H9 (cell line): ENCODE measurements at regions not wholly inside any gene's neighbourhood (a gene's known extent, or its start where the extent isn't known, plus 50 kb on each side); places are given as distances from the start of the nearest gene placed in this dataset.

ENCODE experiments used
- DNase-seq: peaks from one replicate; pipeline ENCODE4 v3.0.0-alpha.2; 2017
- H2AFZ ChIP-seq: one replicate; pipeline ENCODE4 v1.6.1; 2013; ENCODE audit warnings: mild to moderate bottlenecking, low read length, control low read depth, moderate library complexity
- H2AK5ac ChIP-seq: 2 replicates; pipeline ENCODE4 v1.6.1; 2013; ENCODE audit warnings: low read length, control low read depth, mixed read lengths; ENCODE audit not compliant: insufficient read length
- H2BK120ac ChIP-seq: one replicate; pipeline ENCODE4 v1.6.1; 2013; ENCODE audit warnings: low read depth, mild to moderate bottlenecking, low read length, control low read depth, inconsistent platforms; ENCODE audit not compliant: poor library complexity, severe bottlenecking
- H2BK12ac ChIP-seq: 2 replicates; pipeline ENCODE4 v1.6.1; 2013; ENCODE audit warnings: low read length, control low read depth, mixed read lengths, low read depth; ENCODE audit not compliant: insufficient read length
- H2BK15ac ChIP-seq: 2 replicates; pipeline ENCODE4 v1.6.1; 2013; ENCODE audit warnings: low read depth, low read length, control low read depth
- H2BK20ac ChIP-seq: one replicate; pipeline ENCODE4 v1.6.1; 2013; ENCODE audit warnings: low read depth, mild to moderate bottlenecking, low read length, control low read depth, inconsistent platforms; ENCODE audit not compliant: poor library complexity, severe bottlenecking
- H2BK5ac ChIP-seq: 2 replicates; pipeline ENCODE4 v1.6.1; 2013; ENCODE audit warnings: low read length, control low read depth, mixed read lengths; ENCODE audit not compliant: insufficient read length
- H3K14ac ChIP-seq: 2 replicates; pipeline ENCODE4 v1.6.1; 2013; ENCODE audit warnings: low read length, control low read depth; ENCODE audit not compliant: insufficient read depth
- H3K18ac ChIP-seq: 2 replicates; pipeline ENCODE4 v1.6.1; 2013; ENCODE audit warnings: low read depth, mild to moderate bottlenecking, mixed read lengths, low read length, control low read depth; ENCODE audit not compliant: insufficient read length
- H3K23ac ChIP-seq: 2 replicates; pipeline ENCODE4 v1.6.1; 2013; ENCODE audit warnings: low read length, control low read depth, mixed read lengths, low read depth; ENCODE audit not compliant: insufficient read length
- H3K23me2 ChIP-seq: 2 replicates; pipeline ENCODE4 v1.6.1; 2013; ENCODE audit warnings: low read depth, mild to moderate bottlenecking, mixed read lengths, low read length, control low read depth; ENCODE audit not compliant: insufficient read length, poor library complexity, severe bottlenecking
- H3K27ac ChIP-seq: 2 replicates; pipeline ENCODE4 v1.5.1; 2013; ENCODE audit warnings: low read length, control low read depth, mixed read lengths, low read depth; ENCODE audit not compliant: insufficient read length
- H3K27me3 ChIP-seq: 2 replicates; pipeline ENCODE4 v1.6.1; 2013; ENCODE audit warnings: low read length, control low read depth, inconsistent platforms; ENCODE audit not compliant: insufficient read depth
- H3K4ac ChIP-seq: 2 replicates; pipeline ENCODE4 v1.6.1; 2013; ENCODE audit warnings: low read depth, mild to moderate bottlenecking, control low read depth, inconsistent platforms, low read length, moderate library complexity
- H3K4me1 ChIP-seq: 2 replicates; pipeline ENCODE4 v1.6.1; 2013; ENCODE audit warnings: low read length, control low read depth, inconsistent platforms; ENCODE audit not compliant: insufficient read depth
- H3K4me2 ChIP-seq: 2 replicates; pipeline ENCODE4 v1.6.1; 2013; ENCODE audit warnings: low read length, control low read depth, mixed read lengths; ENCODE audit not compliant: insufficient read length, insufficient read depth
- H3K56ac ChIP-seq: 2 replicates; pipeline ENCODE4 v1.6.1; 2013; ENCODE audit warnings: low read depth, mild to moderate bottlenecking, mixed read lengths, low read length, control low read depth; ENCODE audit not compliant: insufficient read length
- H3K79me1 ChIP-seq: 2 replicates; pipeline ENCODE4 v1.6.1; 2013; ENCODE audit warnings: low read depth, mild to moderate bottlenecking, moderate library complexity, low read length, control low read depth, inconsistent platforms; ENCODE audit not compliant: insufficient read depth, poor library complexity, severe bottlenecking
- H3K79me2 ChIP-seq: 2 replicates; pipeline ENCODE4 v1.6.1; 2013; ENCODE audit warnings: low read length, control low read depth, inconsistent platforms; ENCODE audit not compliant: insufficient read depth
- H3K9ac ChIP-seq: 2 replicates; pipeline ENCODE4 v1.6.1; 2013; ENCODE audit warnings: low read length, control low read depth, mixed read lengths; ENCODE audit not compliant: insufficient read length; ENCODE audit errors: extremely low read depth
- H3K9me3 ChIP-seq: one replicate; pipeline ENCODE4 v1.6.1; 2013; ENCODE audit warnings: low read depth, low read length, inconsistent platforms; ENCODE audit not compliant: control insufficient read depth
- H3T11ph ChIP-seq: one replicate; pipeline ENCODE4 v1.6.1; 2013; ENCODE audit warnings: mild to moderate bottlenecking, low read length, control low read depth, inconsistent platforms
- H4K20me1 ChIP-seq: one replicate; pipeline ENCODE4 v1.6.1; 2013; ENCODE audit not compliant: control insufficient read depth, insufficient read length, insufficient read depth
- H4K5ac ChIP-seq: 2 replicates; pipeline ENCODE4 v1.6.1; 2013; ENCODE audit warnings: low read depth, mild to moderate bottlenecking, mixed read lengths, low read length, control low read depth; ENCODE audit not compliant: insufficient read length
- H4K8ac ChIP-seq: replicated peaks from 2 replicates; pipeline ENCODE4 v1.6.1; 2013; ENCODE audit warnings: low read length, control low read depth, mixed read lengths, low read depth; ENCODE audit not compliant: insufficient read length
- H4K91ac ChIP-seq: 2 replicates; pipeline ENCODE4 v1.6.1; 2013; ENCODE audit warnings: low read depth, mild to moderate bottlenecking, moderate library complexity, mixed read lengths, low read length, control low read depth; ENCODE audit not compliant: insufficient read length
- H3K27ac Mint-ChIP-seq, 3 experiments: 2 replicates in 2 of 3; 3 replicates in 1 of 3; pipeline ENCODE4 v1.8.0; 2020 to 2021; ENCODE audit warnings: mixed read lengths in 3 of 3, mild to moderate bottlenecking in 1 of 3, moderate library complexity in 1 of 3
- H3K27me3 Mint-ChIP-seq: 2 replicates; pipeline ENCODE4 v1.8.0; 2021; ENCODE audit warnings: low read depth, mild to moderate bottlenecking, moderate library complexity, mixed read lengths
- H3K36me3 Mint-ChIP-seq, 3 experiments: 2 replicates in 2 of 3; 3 replicates in 1 of 3; pipeline ENCODE4 v1.8.0; 2020 to 2021; ENCODE audit warnings: low read depth in 3 of 3, mixed read lengths in 3 of 3; ENCODE audit not compliant: insufficient read depth in 1 of 3
- H3K4me1 Mint-ChIP-seq, 2 experiments: 2 replicates each; pipeline ENCODE4 v1.8.0; 2020; ENCODE audit warnings: mixed read lengths in 2 of 2
- H3K4me3 Mint-ChIP-seq, 2 experiments: 2 replicates in 1 of 2; 3 replicates in 1 of 2; pipeline ENCODE4 v1.8.0; 2020 to 2021; ENCODE audit warnings: mild to moderate bottlenecking in 2 of 2, mixed read lengths in 2 of 2, moderate library complexity in 1 of 2
- H3K9me3 Mint-ChIP-seq, 2 experiments: 2 replicates in 1 of 2; 3 replicates in 1 of 2; pipeline ENCODE4 v1.8.0; 2020; ENCODE audit warnings: mild to moderate bottlenecking in 2 of 2, mixed read lengths in 2 of 2, moderate library complexity in 1 of 2
- WGBS: extraction: QIAGEN DNeasy Blood & Tissue Kit; methylation state at CpG from one replicate; pipeline ENCODE4 v1.1.7; 2013; ENCODE audit warnings: missing lambda C conversion rate, low lambda C conversion rate, mixed read lengths; ENCODE audit not compliant: insufficient read length; ENCODE audit errors: extremely low coverage; 5-methylcytosine and 5-hydroxymethylcytosine counted together
- TF ChIP-seq, protein P1 (sequence below): fragments of 200-600 bp; sonication (generic); conservative IDR thresholded peaks from 3 replicates; pipeline ENCODE4 v1.8.0; 2021; ENCODE audit warnings: antibody characterized with exemption, mild to moderate bottlenecking

DNA sequence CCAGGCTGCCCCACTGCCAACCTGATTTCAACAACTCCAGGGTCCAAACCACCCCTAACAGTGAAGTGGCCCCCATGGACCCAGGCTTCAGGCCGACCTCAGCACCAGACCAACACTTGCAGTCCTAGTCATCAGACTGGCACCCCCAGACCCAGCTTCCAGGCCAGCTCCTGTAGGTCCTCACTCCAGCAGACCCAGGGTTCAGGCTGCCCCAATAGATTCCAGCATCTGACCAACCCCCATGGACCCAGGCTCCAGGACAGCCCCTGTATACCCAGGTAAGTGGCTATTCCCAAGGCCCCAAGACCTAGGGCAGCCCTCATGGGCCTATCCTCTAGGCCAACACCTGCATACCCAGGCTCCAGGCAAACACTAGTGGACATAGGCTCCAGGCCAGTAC lies 193.8 kb upstream of the OBI1 start:
- no peak overlapping the region for H4K5ac ChIP-seq
- no peak overlapping the region for H3K14ac ChIP-seq
- H4K91ac ChIP-seq: no peak overlapping the region
- H3T11ph ChIP-seq: no peak overlapping the region
- H3K27ac ChIP-seq: no peak overlapping the region
- Mint-ChIP-seq H3K36me3 (peaks cover 0 to 2% (median 0%) of the 10 kb centered on the region in 3 experiments; a peak in 2 of 7 replicates), H3K27ac (no peak overlapping the region), H3K4me1 (no peaks in the 10 kb centered on the region), H3K4me3 (no peak overlapping the region), H3K27me3 (no peaks in the 10 kb centered on the region), H3K9me3 (peaks cover 3 to 4% of the 10 kb centered on the region in 2 experiments; a peak in 4 of 5 replicates)
- H3K23me2 ChIP-seq: no peaks in the 10 kb centered on the region
- H2BK15ac ChIP-seq: no peak overlapping the region
- no peak overlapping the region for H2AK5ac ChIP-seq
- H4K8ac ChIP-seq: no peak overlapping the region
- DNase-seq: no peak
- H3K4me2 ChIP-seq: no peak overlapping the region
- H2BK12ac ChIP-seq: no peak overlapping the region
- H3K79me2 ChIP-seq: no peaks in the 10 kb centered on the region
- no peak overlapping the region for H3K18ac ChIP-seq
- H2AFZ ChIP-seq: no peak overlapping the region
- no peaks in the 10 kb centered on the region for H3K27me3 ChIP-seq
- no CpG with 5 or more reads among the region's 1 CpG for WGBS
- H3K79me1 ChIP-seq: no peaks in the 10 kb centered on the region
- no peaks in the 10 kb centered on the region for H4K20me1 ChIP-seq
- H2BK20ac ChIP-seq: no peak overlapping the region
- no peak overlapping the region for H2BK120ac ChIP-seq
- H3K4ac ChIP-seq: no peak overlapping the region
- H3K23ac ChIP-seq: no peak overlapping the region
- no peaks in the 10 kb centered on the region for H3K9me3 ChIP-seq
- no peak overlapping the region for H2BK5ac ChIP-seq
- no peaks in the 10 kb centered on the region for H3K4me1 ChIP-seq
- H3K56ac ChIP-seq: no peak overlapping the region
- TF ChIP-seq, protein P1, sequence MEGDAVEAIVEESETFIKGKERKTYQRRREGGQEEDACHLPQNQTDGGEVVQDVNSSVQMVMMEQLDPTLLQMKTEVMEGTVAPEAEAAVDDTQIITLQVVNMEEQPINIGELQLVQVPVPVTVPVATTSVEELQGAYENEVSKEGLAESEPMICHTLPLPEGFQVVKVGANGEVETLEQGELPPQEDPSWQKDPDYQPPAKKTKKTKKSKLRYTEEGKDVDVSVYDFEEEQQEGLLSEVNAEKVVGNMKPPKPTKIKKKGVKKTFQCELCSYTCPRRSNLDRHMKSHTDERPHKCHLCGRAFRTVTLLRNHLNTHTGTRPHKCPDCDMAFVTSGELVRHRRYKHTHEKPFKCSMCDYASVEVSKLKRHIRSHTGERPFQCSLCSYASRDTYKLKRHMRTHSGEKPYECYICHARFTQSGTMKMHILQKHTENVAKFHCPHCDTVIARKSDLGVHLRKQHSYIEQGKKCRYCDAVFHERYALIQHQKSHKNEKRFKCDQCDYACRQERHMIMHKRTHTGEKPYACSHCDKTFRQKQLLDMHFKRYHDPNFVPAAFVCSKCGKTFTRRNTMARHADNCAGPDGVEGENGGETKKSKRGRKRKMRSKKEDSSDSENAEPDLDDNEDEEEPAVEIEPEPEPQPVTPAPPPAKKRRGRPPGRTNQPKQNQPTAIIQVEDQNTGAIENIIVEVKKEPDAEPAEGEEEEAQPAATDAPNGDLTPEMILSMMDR: no peak
- H3K9ac ChIP-seq: no peak overlapping the region
